Fibroblast of skin of abdomen (primary cell): ENCODE measurements at regions not wholly inside any gene's neighbourhood (a gene's known extent, or its start where the extent isn't known, plus 50 kb on each side); places are given as distances from the start of the nearest gene placed in this dataset.
"Not testable (repeated sequence)": the region's sequence is repeated elsewhere in the genome, so short reads cannot be mapped to it uniquely, and the experiment has no call there.

Source experiments
- DNase-seq: peaks from one replicate; pipeline ENCODE4 v3.0.0-alpha.2; 2013

DNA sequence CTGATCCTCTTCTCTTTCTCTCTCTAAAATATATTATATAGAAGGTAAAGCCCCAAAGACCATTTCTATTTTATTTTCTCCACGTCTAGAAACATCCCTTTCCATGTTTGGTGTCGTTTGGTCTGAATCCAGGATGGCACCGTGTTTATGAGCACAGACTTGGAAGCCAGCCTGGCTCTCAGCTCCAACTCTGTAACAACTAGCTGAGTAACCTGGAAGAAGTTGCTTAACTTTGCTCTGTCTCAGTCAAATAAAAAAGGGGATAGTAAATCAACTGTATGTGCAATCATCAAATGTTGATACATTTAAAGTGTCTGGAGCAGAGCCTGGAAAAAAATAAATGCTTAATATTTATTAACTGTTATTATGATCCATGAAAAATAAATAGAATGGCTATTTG, 249.8 kb upstream of the MAF start:
- no peak for DNase-seq

DNA sequence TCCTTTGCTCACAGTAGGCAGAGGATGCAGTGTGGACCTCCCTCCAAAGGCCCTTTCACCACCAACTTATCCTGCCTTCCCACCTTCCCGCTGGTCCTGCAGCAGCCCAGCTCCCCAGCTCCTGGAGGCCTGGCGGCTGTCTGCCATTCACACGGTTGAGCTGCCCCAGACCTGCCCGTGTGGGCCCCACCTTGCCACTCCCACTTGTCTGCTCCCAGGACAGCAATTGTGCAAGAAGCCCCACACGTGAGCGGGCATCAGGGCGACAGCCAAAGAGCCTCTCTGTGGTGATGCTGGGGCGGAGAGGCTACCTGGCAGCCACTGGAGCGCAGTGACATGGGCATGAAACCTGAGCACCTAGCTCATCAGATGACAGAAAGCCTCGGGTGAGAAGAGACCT, 248.6 kb upstream of the MAF start:
- DNase-seq: no peak

- no peak for DNase-seq
Observed at GRCh38 chr16:79848719-79849118, 248.2 kb upstream of the MAF start.

GRCh38 chr16:79847569-79847968, 247.0 kb upstream of the MAF start:
- no peak for DNase-seq

- DNase-seq: no peak
Observed at GRCh38 chr16:79847101-79847500, 246.6 kb upstream of the MAF start.

- no peak for DNase-seq
Observed at GRCh38 chr16:79845734-79846135, 245.2 kb upstream of the MAF start.

DNA sequence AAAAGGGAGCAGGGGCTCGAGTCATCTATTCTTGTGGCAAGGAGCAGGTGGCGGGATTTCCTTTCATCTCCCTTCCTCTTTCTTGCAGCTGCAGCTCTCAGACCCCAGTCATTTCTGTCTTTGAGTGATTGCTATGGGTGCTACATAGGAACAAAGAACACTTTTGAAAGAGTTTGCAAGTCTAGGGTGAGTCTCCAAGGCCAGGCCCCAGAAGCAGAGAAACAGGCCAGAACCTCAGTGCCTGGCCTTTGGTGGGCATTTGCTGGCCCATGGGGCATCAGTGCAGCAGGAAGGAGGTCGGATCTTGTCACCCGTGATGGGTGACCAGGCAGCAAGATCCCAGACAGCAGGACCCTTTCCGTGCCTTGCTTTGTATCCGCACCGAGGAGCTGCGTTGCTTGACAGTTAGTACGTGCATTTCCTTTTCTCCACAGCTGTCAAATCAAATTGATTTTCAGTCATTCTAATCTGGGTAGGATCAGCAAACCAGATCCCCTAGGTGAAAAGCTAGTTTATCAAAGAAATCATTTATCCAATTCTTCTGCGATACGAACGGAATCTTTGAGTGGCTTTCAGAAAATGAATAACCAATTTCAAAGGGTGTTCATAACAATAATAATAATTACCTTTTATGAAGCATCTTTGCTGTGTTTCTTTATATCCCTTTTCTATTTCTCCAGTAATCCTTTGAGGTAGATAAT, 244.6 kb upstream of the MAF start:
- no peak for DNase-seq

- no peak for DNase-seq
Observed at GRCh38 chr16:79844603-79845002, 244.1 kb upstream of the MAF start.

- DNase-seq: no peak
Observed at GRCh38 chr16:79843631-79844043, 243.1 kb upstream of the MAF start.

GRCh38 chr16:79843145-79843544, 242.6 kb upstream of the MAF start:
- DNase-seq: no peak

- DNase-seq: no peak
Observed at GRCh38 chr16:79842197-79842596, 241.7 kb upstream of the MAF start.

GRCh38 chr16:79839466-79840341, 239.2 kb upstream of the MAF start:
- DNase-seq: no peak

DNA sequence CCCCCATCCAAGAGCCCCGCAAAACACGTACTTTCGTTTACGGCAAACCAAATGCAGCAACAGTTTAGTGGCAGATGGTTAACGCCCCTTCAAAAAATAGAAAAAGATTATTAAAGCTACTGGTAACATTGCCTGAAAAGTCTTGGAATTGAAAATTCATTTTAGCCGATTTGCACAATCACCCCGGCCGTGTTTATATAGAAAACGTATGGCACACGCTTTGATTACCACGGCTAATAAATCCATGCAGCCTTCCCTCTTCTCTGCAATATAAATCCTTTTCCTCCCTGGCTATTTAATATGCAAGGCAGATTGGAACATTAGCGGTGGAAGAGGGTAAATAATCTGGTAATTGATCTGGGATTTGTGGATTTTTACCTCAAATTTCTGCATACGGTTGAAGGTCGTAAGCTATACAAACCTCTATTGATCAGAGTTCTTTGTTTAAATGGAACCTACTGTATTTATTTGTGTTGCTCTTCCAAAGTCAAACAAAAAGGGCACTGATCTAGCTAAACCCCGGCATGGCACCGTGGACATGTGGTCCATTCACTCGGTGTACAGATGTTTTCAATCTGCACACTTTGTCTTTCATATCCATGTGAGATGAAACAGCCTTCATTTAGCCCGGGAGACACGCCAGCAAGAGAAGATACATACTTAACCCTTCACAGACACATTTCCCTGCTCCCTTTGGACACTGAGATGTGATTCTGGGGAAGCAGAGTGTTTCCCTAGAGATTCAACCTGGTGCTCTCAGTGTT, 238.1 kb upstream of the MAF start:
- peak; percentile 68 for DNase-seq

- no peak for DNase-seq
Observed at GRCh38 chr16:79836144-79836543, 235.6 kb upstream of the MAF start.

DNA sequence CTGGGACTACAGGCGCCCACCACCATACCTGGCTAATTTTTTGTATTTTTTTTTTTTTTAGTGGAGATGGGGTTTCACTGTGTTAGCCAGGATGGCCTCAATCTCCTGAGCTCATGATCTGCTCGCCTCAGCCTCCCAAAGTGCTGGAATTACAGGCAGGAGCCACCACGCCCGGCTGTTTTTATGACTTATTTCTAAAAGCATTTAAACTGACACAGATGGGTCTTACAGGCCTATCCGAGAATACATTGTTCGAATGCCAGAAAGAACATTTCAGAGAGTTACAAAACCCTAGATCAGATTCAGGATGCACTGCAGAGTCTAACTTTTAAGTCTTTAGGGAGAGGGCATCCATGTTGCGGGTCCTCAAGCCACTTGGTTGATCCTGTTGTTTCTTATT, 234.7 kb upstream of the MAF start:
- DNase-seq: peak; percentile 32

- DNase-seq: no peak
Observed at GRCh38 chr16:79834720-79835119, 234.2 kb upstream of the MAF start.

GRCh38 chr16:79834003-79834402, 233.5 kb upstream of the MAF start:
- DNase-seq: not testable (repeated sequence)

GRCh38 chr16:79833559-79833958, 233.0 kb upstream of the MAF start:
- DNase-seq: no peak

- DNase-seq: peak; percentile 54
Observed at GRCh38 chr16:79826732-79827475, 226.4 kb upstream of the MAF start.

DNA sequence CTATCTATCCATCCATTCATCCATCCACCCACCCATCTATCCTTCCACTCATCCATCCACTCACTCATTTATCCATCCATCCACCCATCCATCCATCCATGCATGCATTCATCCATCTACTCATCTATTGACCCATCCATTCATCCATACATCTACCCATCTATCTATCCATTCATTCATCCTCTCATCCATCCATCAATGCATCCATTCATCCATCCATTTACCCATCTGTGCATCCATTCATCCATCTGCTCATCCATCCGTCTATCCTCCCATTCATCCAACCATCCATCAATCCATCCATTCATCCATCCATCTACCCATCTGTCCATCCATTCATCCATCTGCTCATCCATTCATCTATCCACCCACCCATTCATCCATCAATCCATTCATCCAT, 224.5 kb upstream of the MAF start:
- DNase-seq: no peak

- DNase-seq: peak; percentile 10
Observed at GRCh38 chr16:79823639-79824038, 223.1 kb upstream of the MAF start.

- no peak for DNase-seq
Observed at GRCh38 chr16:79821911-79822310, 221.4 kb upstream of the MAF start.

GRCh38 chr16:79816081-79816497, 215.6 kb upstream of the MAF start:
- no peak for DNase-seq
